ENCODE measurements at regions not wholly inside any gene's neighbourhood (a gene's known extent, or its start where the extent isn't known, plus 50 kb on each side); places are given as distances from the start of the nearest gene placed in this dataset.

DNA sequence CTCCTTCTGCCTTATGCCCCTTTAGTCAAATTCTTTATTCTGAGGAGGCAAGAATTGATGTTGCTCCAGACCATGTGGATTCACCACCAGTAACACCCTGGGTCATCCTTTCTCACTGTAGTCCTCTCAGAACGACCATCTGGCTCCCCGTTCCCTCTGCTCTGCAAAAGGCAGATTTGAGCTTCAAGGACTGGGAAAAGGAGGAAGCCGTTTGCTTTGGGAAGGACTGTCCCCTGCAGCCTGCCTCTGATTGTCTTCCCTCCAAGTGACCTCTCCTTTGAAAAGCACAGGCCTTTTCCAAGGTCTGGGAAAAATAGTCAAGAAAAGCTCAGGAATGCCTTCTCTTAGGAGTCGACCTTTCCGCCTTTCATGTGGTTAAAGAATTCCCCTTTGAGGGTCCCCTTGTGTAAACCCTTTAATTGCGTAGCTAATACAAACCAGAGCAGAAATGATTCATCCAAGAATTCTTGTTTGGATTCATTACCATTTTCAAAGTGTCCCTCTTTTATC is 130.1 kb upstream of the COPS8 start:
- Histone ChIP-seq H3K36me3 (ENCODE audit: low read depth) (no peaks in the 10 kb centered on the region), H3K27me3 (ENCODE audit: insufficient read depth, low read depth) (peaks cover 37% of the 10 kb centered on the region), H3K27ac (no peak overlapping the region), H3F3A (ENCODE audit: insufficient read depth, low read depth) (no peaks in the 10 kb centered on the region), H3K4me1 (replicated peaks; ENCODE audit: insufficient read depth) (no peaks in the 10 kb centered on the region), H3K9me3 (ENCODE audit: insufficient read depth, low read depth) (no peaks in the 10 kb centered on the region; the same call in 1 of the 2 replicates), H3K79me2 (ENCODE audit: low read depth) (no peaks in the 10 kb centered on the region), H3K4me3 (no peak overlapping the region), H3K4me2 (no peak overlapping the region), H4K20me1 (ENCODE audit: insufficient read depth) (no peaks in the 10 kb centered on the region), H3K9me2 (ENCODE audit: insufficient read depth) (no peaks in the 10 kb centered on the region), H2AFZ (no peak overlapping the region)
- no TSS peak for BruUV-seq (replicated peaks)
- CTCF ChIA-PET, result no interaction called here
- no peak for DNase-seq
- intact Hi-C loops (cut with micrococcal nuclease; ENCODE audit: unreplicated experiment), result no loop called here
- POLR2A ChIA-PET (ENCODE audit: unreplicated experiment), result no interaction called here
- no peak for TF ChIP-seq EZH2 (IDR thresholded peaks at IDR 0.05; ENCODE audit: low read depth)

DNA sequence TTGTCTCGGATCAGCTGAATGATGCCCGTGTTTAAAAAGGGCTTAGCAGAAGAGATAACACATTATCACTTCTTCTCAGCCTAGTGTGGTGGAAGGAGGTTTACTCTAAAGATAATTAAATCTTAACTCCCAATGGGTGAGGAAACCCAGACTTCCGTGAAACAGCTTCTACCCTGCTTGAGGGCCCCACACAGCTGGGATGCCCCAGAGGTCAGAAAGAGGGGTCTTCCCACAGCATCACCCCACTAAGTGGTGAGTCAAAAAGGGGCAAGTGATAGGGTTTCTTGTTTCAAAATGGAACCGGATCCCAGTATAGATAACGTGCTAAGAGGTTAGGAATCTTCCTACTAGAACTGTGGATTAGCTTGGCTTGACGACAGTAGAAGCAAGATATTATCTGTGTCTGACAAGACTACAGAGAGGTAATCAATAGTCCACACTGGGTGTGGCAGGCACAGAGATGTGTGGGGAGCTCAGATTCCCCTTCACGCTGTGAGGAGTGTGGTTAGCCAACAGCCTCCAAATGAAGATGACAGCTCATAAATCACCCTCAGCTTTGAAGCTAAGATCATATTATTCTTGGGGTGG is 129.6 kb upstream of the COPS8 start:
- no TSS peak for BruUV-seq (replicated peaks)
- Histone ChIP-seq H2AFZ (no peak overlapping the region), H3K36me3 (ENCODE audit: low read depth) (no peaks in the 10 kb centered on the region), H3K27me3 (ENCODE audit: insufficient read depth, low read depth) (peaks cover 38% of the 10 kb centered on the region), H4K20me1 (ENCODE audit: insufficient read depth) (no peaks in the 10 kb centered on the region), H3K27ac (no peak overlapping the region), H3K9me2 (ENCODE audit: insufficient read depth) (no peaks in the 10 kb centered on the region), H3K4me1 (replicated peaks; ENCODE audit: insufficient read depth) (no peaks in the 10 kb centered on the region), H3F3A (ENCODE audit: insufficient read depth, low read depth) (no peaks in the 10 kb centered on the region), H3K9me3 (ENCODE audit: insufficient read depth, low read depth) (no peaks in the 10 kb centered on the region; the same call in 1 of the 2 replicates), H3K4me2 (no peak overlapping the region), H3K4me3 (no peak overlapping the region), H3K79me2 (ENCODE audit: low read depth) (no peaks in the 10 kb centered on the region)
- DNase-seq, result no peak
- intact Hi-C loops (cut with micrococcal nuclease; ENCODE audit: unreplicated experiment), result no loop called here
- no peak for TF ChIP-seq EZH2 (IDR thresholded peaks at IDR 0.05; ENCODE audit: low read depth)
- TF ChIP-seq, protein P1, sequence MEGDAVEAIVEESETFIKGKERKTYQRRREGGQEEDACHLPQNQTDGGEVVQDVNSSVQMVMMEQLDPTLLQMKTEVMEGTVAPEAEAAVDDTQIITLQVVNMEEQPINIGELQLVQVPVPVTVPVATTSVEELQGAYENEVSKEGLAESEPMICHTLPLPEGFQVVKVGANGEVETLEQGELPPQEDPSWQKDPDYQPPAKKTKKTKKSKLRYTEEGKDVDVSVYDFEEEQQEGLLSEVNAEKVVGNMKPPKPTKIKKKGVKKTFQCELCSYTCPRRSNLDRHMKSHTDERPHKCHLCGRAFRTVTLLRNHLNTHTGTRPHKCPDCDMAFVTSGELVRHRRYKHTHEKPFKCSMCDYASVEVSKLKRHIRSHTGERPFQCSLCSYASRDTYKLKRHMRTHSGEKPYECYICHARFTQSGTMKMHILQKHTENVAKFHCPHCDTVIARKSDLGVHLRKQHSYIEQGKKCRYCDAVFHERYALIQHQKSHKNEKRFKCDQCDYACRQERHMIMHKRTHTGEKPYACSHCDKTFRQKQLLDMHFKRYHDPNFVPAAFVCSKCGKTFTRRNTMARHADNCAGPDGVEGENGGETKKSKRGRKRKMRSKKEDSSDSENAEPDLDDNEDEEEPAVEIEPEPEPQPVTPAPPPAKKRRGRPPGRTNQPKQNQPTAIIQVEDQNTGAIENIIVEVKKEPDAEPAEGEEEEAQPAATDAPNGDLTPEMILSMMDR (conservative IDR thresholded peaks at IDR 0.05), result no peak
- CTCF ChIA-PET, result no interaction called here
- POLR2A ChIA-PET (ENCODE audit: unreplicated experiment), result interaction anchor here (0.7 kb wide), 1 partner anchor 43 kb away, joined by 3 read pairs; no protein-coding TSS in a partner anchor

DNA sequence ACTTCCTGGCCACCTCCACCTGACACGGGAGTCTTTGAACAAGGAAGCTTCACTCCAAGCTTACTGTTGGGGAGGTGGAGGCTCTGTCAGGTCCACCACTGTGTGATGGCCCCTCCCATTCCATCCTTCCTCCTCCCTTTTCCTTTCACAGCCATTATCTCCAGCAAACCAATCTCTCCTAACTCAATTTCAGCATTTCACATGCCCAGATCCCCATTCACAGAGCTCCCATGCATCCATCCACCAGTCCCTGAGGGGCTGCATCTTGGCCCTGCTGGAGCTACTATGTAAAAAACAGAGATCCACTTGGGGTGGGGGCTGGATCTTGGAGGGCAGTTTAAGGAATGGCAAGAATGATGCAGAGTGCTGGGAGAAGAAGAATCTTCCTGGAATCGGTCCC is 129.0 kb upstream of the COPS8 start:
- intact Hi-C loops (cut with micrococcal nuclease; ENCODE audit: unreplicated experiment), result no loop called here
- TF ChIP-seq, protein P1 (conservative IDR thresholded peaks at IDR 0.05), result no peak
- no peak for TF ChIP-seq EZH2 (IDR thresholded peaks at IDR 0.05; ENCODE audit: low read depth)

More for the DNA sequence above, 129.0 kb upstream of the COPS8 start:
- Histone ChIP-seq H3K4me2 (no peak overlapping the region), H3K79me2 (ENCODE audit: low read depth) (no peaks in the 10 kb centered on the region), H3K36me3 (ENCODE audit: low read depth) (no peaks in the 10 kb centered on the region), H3F3A (ENCODE audit: insufficient read depth, low read depth) (no peaks in the 10 kb centered on the region), H3K27ac (no peak overlapping the region), H2AFZ (no peak overlapping the region), H3K4me1 (replicated peaks; ENCODE audit: insufficient read depth) (no peaks in the 10 kb centered on the region), H3K9me2 (ENCODE audit: insufficient read depth) (no peaks in the 10 kb centered on the region), H4K20me1 (ENCODE audit: insufficient read depth) (no peaks in the 10 kb centered on the region), H3K4me3 (no peak overlapping the region), H3K9me3 (ENCODE audit: insufficient read depth, low read depth) (no peaks in the 10 kb centered on the region; the same call in 1 of the 2 replicates), H3K27me3 (ENCODE audit: insufficient read depth, low read depth) (peaks cover 40% of the 10 kb centered on the region)
- BruUV-seq (replicated peaks), result no TSS peak
- ChIA-PET CTCF (no interaction called here), POLR2A (ENCODE audit: unreplicated experiment) (interaction anchor here (0.7 kb wide), 1 partner anchor 42 kb away, joined by 3 read pairs; no protein-coding TSS in a partner anchor)
- DNase-seq, result no peak
